ENCODE measurements at regions not wholly inside any gene's neighbourhood (a gene's known extent, or its start where the extent isn't known, plus 50 kb on each side); places are given as distances from the start of the nearest gene placed in this dataset.

DNA sequence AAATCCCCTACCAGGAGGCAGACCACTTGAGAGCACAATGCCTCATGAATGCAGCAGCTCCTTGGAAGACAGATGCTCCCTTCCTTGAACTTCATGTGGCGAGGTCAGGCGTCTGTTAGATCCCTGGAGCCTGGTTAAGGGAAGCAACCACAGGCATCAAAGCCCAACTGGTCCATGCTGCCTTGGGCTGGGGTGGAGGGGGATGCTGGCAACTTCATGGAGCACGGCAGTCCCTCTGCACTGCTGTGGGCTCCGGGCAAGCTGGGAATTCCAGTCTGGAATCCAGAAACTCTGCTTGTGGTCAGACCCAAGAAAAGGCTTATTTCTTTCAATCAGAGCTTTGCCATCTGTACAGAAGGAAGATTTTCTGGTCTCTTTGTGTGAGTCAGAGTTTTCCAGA, 130.4 kb downstream of the PFKFB3 start:
- ATAC-seq: no peak
- CTCF ChIA-PET: no interaction called here
- intact Hi-C loops (cut with micrococcal nuclease): no loop called here

DNA sequence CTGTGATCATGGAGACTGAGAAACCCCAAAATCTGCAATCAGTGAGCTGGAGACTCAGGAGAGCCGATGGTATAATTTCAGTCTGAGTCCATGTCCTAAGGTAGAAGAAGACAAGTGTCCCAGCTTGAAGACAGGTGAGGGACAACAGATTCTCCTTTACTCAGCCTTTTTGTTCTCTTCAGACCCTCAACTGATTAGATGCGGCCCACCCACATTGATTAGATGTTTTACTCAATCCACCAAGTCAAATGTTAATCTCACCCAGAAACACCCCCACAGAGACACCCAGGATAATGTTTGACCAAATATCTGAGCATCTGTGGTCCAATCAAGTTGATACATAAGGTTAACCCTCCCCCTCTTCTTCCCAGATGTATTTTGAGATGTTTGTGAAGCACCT, 131.2 kb downstream of the PFKFB3 start:
- ChIA-PET RAD21 (ENCODE audit: low non-redundant PET in 1 of 2, low total read pairs in 2 of 2, uncharacterized antibody in 2 of 2, unreplicated experiment in 2 of 2) (no interaction called here), POLR2A (no interaction called here), CTCF (no interaction called here)

More for the DNA sequence above, 130.4 kb downstream of the PFKFB3 start:
- H3K9me3 ChIP-seq (ENCODE audit: control insufficient read depth in 1 of 2, insufficient read depth in 1 of 2, low read depth in 1 of 2, low read length in 2 of 2): no peaks in the 10 kb centered on the region
- DNase-seq (ENCODE audit: low read depth, low spot score): no peak
- BruUV-seq (replicated peaks): no TSS peak
- no peaks in the 10 kb centered on the region for H3K4me1 ChIP-seq (ENCODE audit: control insufficient read depth in 1 of 2, insufficient read depth in 2 of 2, low read length in 2 of 2)
- no peak overlapping the region for H3K9ac ChIP-seq (ENCODE audit: low read length)
- H3K4me3 ChIP-seq (replicated peaks in 1 of 2; ENCODE audit: low read depth in 1 of 2, low read length in 2 of 2): no peak overlapping the region
- no peak overlapping the region for H3K27ac ChIP-seq (ENCODE audit: low read depth, low read length)
- H3K4me2 ChIP-seq (ENCODE audit: low read length): no peak overlapping the region
- H3K79me2 ChIP-seq (ENCODE audit: insufficient read depth, low read length): no peaks in the 10 kb centered on the region
- no peaks in the 10 kb centered on the region for H3K36me3 ChIP-seq (ENCODE audit: control insufficient read depth in 1 of 2, insufficient read depth in 2 of 2, low read length in 2 of 2)
- ChIA-PET POLR2A (no interaction called here), RAD21 (ENCODE audit: low non-redundant PET in 1 of 2, low total read pairs in 2 of 2, uncharacterized antibody in 2 of 2, unreplicated experiment in 2 of 2) (no interaction called here)
- H4K20me1 ChIP-seq (ENCODE audit: insufficient read depth): no peaks in the 10 kb centered on the region
- H2AFZ ChIP-seq (ENCODE audit: low read depth, low read length, poor library complexity, severe bottlenecking): no peak overlapping the region
- no peaks in the 10 kb centered on the region for H3K27me3 ChIP-seq (ENCODE audit: insufficient read depth, low read length)
- no peak for TF ChIP-seq EZH2phosphoT487 (IDR thresholded peaks at IDR 0.05; ENCODE audit: borderline replicate concordance)
- no peak for TF ChIP-seq YY1 (IDR thresholded peaks at IDR 0.05; ENCODE audit: extremely low read depth, insufficient replicate concordance, low read depth, low read length)
- TF ChIP-seq, protein P1, sequence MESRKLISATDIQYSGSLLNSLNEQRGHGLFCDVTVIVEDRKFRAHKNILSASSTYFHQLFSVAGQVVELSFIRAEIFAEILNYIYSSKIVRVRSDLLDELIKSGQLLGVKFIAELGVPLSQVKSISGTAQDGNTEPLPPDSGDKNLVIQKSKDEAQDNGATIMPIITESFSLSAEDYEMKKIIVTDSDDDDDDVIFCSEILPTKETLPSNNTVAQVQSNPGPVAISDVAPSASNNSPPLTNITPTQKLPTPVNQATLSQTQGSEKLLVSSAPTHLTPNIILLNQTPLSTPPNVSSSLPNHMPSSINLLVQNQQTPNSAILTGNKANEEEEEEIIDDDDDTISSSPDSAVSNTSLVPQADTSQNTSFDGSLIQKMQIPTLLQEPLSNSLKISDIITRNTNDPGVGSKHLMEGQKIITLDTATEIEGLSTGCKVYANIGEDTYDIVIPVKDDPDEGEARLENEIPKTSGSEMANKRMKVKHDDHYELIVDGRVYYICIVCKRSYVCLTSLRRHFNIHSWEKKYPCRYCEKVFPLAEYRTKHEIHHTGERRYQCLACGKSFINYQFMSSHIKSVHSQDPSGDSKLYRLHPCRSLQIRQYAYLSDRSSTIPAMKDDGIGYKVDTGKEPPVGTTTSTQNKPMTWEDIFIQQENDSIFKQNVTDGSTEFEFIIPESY (IDR thresholded peaks at IDR 0.05; ENCODE audit: extremely low read depth, insufficient replicate concordance, low read length): no peak
- H3K9me2 ChIP-seq (ENCODE audit: insufficient read depth): no peaks in the 10 kb centered on the region

More for the DNA sequence above, 131.2 kb downstream of the PFKFB3 start:
- H3K4me1 ChIP-seq (ENCODE audit: control insufficient read depth in 1 of 2, insufficient read depth in 2 of 2, low read length in 2 of 2): no peaks in the 10 kb centered on the region
- H3K79me2 ChIP-seq (ENCODE audit: insufficient read depth, low read length): no peaks in the 10 kb centered on the region
- H3K9ac ChIP-seq (ENCODE audit: low read length): no peak overlapping the region
- DNase-seq (ENCODE audit: low read depth, low spot score): no peak
- no peaks in the 10 kb centered on the region for H3K9me2 ChIP-seq (ENCODE audit: insufficient read depth)
- H3K27ac ChIP-seq (ENCODE audit: low read depth, low read length): no peak overlapping the region
- TF ChIP-seq, protein P2, sequence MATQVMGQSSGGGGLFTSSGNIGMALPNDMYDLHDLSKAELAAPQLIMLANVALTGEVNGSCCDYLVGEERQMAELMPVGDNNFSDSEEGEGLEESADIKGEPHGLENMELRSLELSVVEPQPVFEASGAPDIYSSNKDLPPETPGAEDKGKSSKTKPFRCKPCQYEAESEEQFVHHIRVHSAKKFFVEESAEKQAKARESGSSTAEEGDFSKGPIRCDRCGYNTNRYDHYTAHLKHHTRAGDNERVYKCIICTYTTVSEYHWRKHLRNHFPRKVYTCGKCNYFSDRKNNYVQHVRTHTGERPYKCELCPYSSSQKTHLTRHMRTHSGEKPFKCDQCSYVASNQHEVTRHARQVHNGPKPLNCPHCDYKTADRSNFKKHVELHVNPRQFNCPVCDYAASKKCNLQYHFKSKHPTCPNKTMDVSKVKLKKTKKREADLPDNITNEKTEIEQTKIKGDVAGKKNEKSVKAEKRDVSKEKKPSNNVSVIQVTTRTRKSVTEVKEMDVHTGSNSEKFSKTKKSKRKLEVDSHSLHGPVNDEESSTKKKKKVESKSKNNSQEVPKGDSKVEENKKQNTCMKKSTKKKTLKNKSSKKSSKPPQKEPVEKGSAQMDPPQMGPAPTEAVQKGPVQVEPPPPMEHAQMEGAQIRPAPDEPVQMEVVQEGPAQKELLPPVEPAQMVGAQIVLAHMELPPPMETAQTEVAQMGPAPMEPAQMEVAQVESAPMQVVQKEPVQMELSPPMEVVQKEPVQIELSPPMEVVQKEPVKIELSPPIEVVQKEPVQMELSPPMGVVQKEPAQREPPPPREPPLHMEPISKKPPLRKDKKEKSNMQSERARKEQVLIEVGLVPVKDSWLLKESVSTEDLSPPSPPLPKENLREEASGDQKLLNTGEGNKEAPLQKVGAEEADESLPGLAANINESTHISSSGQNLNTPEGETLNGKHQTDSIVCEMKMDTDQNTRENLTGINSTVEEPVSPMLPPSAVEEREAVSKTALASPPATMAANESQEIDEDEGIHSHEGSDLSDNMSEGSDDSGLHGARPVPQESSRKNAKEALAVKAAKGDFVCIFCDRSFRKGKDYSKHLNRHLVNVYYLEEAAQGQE (IDR thresholded peaks at IDR 0.05; ENCODE audit: low read depth): no peak
- TF ChIP-seq CBX3 (IDR thresholded peaks at IDR 0.05; ENCODE audit: low read depth) (no peak), SRF (IDR thresholded peaks at IDR 0.05; ENCODE audit: low read depth) (no peak), SP1 (IDR thresholded peaks at IDR 0.05; ENCODE audit: low read depth) (no peak)
- no peaks in the 10 kb centered on the region for H4K20me1 ChIP-seq (ENCODE audit: insufficient read depth)
- H3K9me3 ChIP-seq (ENCODE audit: control insufficient read depth in 1 of 2, insufficient read depth in 1 of 2, low read depth in 1 of 2, low read length in 2 of 2): no peaks in the 10 kb centered on the region
- no peaks in the 10 kb centered on the region for H3K27me3 ChIP-seq (ENCODE audit: insufficient read depth, low read length)
- no peaks in the 10 kb centered on the region for H3K36me3 ChIP-seq (ENCODE audit: control insufficient read depth in 1 of 2, insufficient read depth in 2 of 2, low read length in 2 of 2)
- no peak overlapping the region for H3K4me2 ChIP-seq (ENCODE audit: low read length)
- no peak overlapping the region for H2AFZ ChIP-seq (ENCODE audit: low read depth, low read length, poor library complexity, severe bottlenecking)
- no peak for ATAC-seq
- no TSS peak for BruUV-seq (replicated peaks)
- H3K4me3 ChIP-seq (replicated peaks in 1 of 2; ENCODE audit: low read depth in 1 of 2, low read length in 2 of 2): no peak overlapping the region
- intact Hi-C loops (cut with micrococcal nuclease): no loop called here

All from HCT116 (cell line).